B cell (primary cell): ENCODE measurements at regions not wholly inside any gene's neighbourhood (a gene's known extent, or its start where the extent isn't known, plus 50 kb on each side); places are given as distances from the start of the nearest gene placed in this dataset.

Source experiments
- ATAC-seq: fragments of 200-7000 bp; cut with Tn5 transposase; one replicate; pipeline ENCODE4 v1.10.0; 2021; ENCODE audit warnings: low read depth, mild to moderate bottlenecking, moderate number of reproducible peaks, moderate library complexity
- CTCF ChIA-PET: fragments of 350-600 bp; sonication (Branson Sonifier 250); formaldehyde crosslinking; loops from one replicate; lab custom pipeline; 2021; ENCODE audit warnings: antibody characterized with exemption, inconsistent platforms; lab: Charles Lee
- POLR2A ChIA-PET: fragments of 350-600 bp; sonication (Branson Sonifier 250); formaldehyde crosslinking; loops from one replicate; lab custom pipeline; 2021; ENCODE audit warnings: antibody characterized with exemption; lab: Charles Lee
- DNase-seq: peaks from one replicate; pipeline ENCODE4 v3.0.0; 2013
- H2AFZ ChIP-seq: 2 replicates; pipeline ENCODE4 v1.6.1; 2012; ENCODE audit warnings: mild to moderate bottlenecking, low read depth, low read length; ENCODE audit not compliant: insufficient read depth, poor library complexity, severe bottlenecking
- H3K27ac ChIP-seq, 2 donors: 1 replicate in 1 of 2; 2 replicates in 1 of 2; pipeline ENCODE4 v1.5.1; 2012 to 2013; ENCODE audit warnings: low read length in 2 of 2, mild to moderate bottlenecking in 2 of 2, moderate library complexity in 1 of 2
- H3K27me3 ChIP-seq, 4 experiments: fragments of 200-600 bp in 1 of 4; sonication (generic) in 1 of 4; replicated peaks in 1 of 4; 1 replicate in 2 of 4; 2 replicates in 2 of 4; pipeline versions ENCODE4 v1.6.1 to v1.7.0; 2013 to 2016; ENCODE audit warnings: low read length in 3 of 4, mild to moderate bottlenecking in 2 of 4, mixed read lengths in 1 of 4, moderate library complexity in 1 of 4; ENCODE audit not compliant: insufficient read depth in 4 of 4, control insufficient read depth in 3 of 4; ENCODE audit errors: control extremely low read depth in 1 of 4
- H3K36me3 ChIP-seq, 2 experiments: replicated peaks in 1 of 2; 1 replicate in 1 of 2; 2 replicates in 1 of 2; pipeline versions ENCODE4 v1.6.1 to v1.7.1; 2013; ENCODE audit warnings: low read length in 1 of 2; ENCODE audit not compliant: insufficient read depth in 2 of 2, control insufficient read depth in 1 of 2; ENCODE audit errors: control extremely low read depth in 1 of 2, extremely low read depth in 1 of 2
- H3K4me1 ChIP-seq, 2 donors: fragments of 200-600 bp in 1 of 2; sonication (generic) in 1 of 2; 1 replicate in 1 of 2; 2 replicates in 1 of 2; pipeline versions ENCODE4 v1.5.1 to v1.6.1; 2013 to 2017; ENCODE audit warnings: low read length in 2 of 2; ENCODE audit not compliant: control insufficient read depth in 2 of 2, insufficient read depth in 2 of 2
- H3K4me2 ChIP-seq: replicated peaks from 2 replicates; pipeline ENCODE3; 2012; ENCODE audit warnings: mild to moderate bottlenecking, low read depth, low read length; ENCODE audit not compliant: poor library complexity, severe bottlenecking
- H3K4me3 ChIP-seq, 5 experiments: fragments of 200-600 bp in 1 of 5; sonication (generic) in 1 of 5; 1 replicate in 3 of 5; 2 replicates in 2 of 5; pipeline versions ENCODE4 v1.5.1 to v1.7.0; 2011 to 2016; ENCODE audit warnings: low read length in 4 of 5, mild to moderate bottlenecking in 4 of 5, low read depth in 2 of 5, control low read depth in 1 of 5, moderate library complexity in 1 of 5; ENCODE audit not compliant: insufficient read depth in 1 of 5; ENCODE audit errors: control extremely low read depth in 1 of 5, extremely low read depth in 1 of 5
- H3K79me2 ChIP-seq: fragments of 200-600 bp; sonication (generic); one replicate; pipeline ENCODE4 v1.6.0; 2016; ENCODE audit warnings: low read length; ENCODE audit not compliant: control insufficient read depth, insufficient read depth
- H3K9ac ChIP-seq: fragments of 200-600 bp; sonication (generic); 2 replicates; pipeline ENCODE4 v1.6.1; 2017; ENCODE audit warnings: mild to moderate bottlenecking, low read length, moderate library complexity
- H3K9me3 ChIP-seq, 3 donors: one replicate each; pipeline versions ENCODE4 v1.6.1 to v1.7.1; 2013; ENCODE audit warnings: low read length in 2 of 3; ENCODE audit not compliant: control insufficient read depth in 2 of 3, insufficient read depth in 1 of 3; ENCODE audit errors: control extremely low read depth in 1 of 3
- H4K20me1 ChIP-seq: 2 replicates; pipeline ENCODE4 v1.6.0; 2012; ENCODE audit warnings: mild to moderate bottlenecking, low read length; ENCODE audit not compliant: insufficient read depth, control insufficient read depth, poor library complexity, severe bottlenecking
- H3K27ac Mint-ChIP-seq: one replicate; pipeline ENCODE4 v1.8.0; 2021; ENCODE audit warnings: mixed read lengths
- H3K27me3 Mint-ChIP-seq: one replicate; pipeline ENCODE4 v1.8.0; 2021; ENCODE audit warnings: mixed read lengths
- H3K4me1 Mint-ChIP-seq: one replicate; pipeline ENCODE4 v1.8.0; 2021; ENCODE audit warnings: mixed read lengths
- H3K4me3 Mint-ChIP-seq: one replicate; pipeline ENCODE4 v1.8.0; 2021; ENCODE audit warnings: mixed read lengths
- H3K9me3 Mint-ChIP-seq: one replicate; pipeline ENCODE4 v1.8.0; 2022; ENCODE audit warnings: mixed read lengths; ENCODE audit not compliant: insufficient read depth
- EZH2 ChIP-seq: IDR thresholded peaks from 2 replicates; pipeline ENCODE4 v1.6.1; 2012; ENCODE audit warnings: borderline replicate concordance, low read depth, mild to moderate bottlenecking, moderate library complexity, low read length; ENCODE audit not compliant: insufficient read depth, poor library complexity, severe bottlenecking
- WGBS: methylation state at CpG from one replicate; pipeline ENCODE4 v1.1.5; 2013; ENCODE audit warnings: missing lambda C conversion rate; ENCODE audit not compliant: insufficient coverage; 5-methylcytosine and 5-hydroxymethylcytosine counted together
- intact Hi-C: fragments of 100-400 bp; cut with micrococcal nuclease; formaldehyde crosslinking; loops from one replicate; pipeline ENCODE4 v1.10.0; 2022
- TF ChIP-seq, protein P1 (sequence below): fragments of 200-600 bp; IDR thresholded peaks from one replicate; pipeline ENCODE4 v1.8.0; 2022; ENCODE audit warnings: antibody characterized with exemption, mild to moderate bottlenecking

DNA sequence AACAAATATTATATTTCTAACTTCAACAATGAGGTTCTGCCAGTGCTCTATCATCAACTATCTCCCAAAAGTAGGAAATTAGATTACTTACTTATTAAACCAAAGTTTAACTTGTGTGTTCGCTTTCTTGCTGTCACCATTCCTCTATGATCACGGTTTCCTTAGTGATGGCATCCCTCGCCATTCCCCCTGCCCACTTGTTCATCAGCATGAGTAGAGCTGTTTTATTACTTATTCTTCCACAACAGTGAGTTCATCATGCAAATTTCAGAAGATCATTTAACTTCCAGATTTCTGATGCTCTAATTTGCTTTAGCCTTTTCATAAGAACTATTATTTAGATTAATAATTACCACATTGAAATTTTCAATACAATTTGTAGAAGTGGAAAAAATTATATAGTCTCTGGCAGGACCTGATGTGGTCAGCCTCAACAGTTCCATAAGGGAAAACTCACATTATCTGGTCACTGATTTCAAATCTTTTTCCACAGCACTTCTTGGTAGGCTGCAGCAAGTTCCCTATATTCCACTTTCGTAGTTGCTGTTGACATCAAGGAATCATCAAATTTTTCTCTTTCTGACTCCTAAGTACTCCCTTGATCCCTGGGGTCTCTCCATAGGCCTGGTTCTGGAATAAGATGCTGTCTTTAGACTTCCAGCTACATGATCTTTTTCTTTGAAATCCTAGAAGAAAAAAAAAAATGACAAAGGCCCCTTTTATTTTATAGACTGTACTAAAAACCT is 174.6 kb downstream of the RASSF9 start:
- no peak overlapping the region for H3K4me3 Mint-ChIP-seq
- DNase-seq (no peak), ATAC-seq (no peak)
- H3K79me2 ChIP-seq: no peaks in the 10 kb centered on the region
- ChIA-PET CTCF (no interaction called here), POLR2A (no interaction called here)
- H3K27ac Mint-ChIP-seq: no peak overlapping the region
- peaks cover 0 to 14% (median 0%) of the 10 kb centered on the region in 3 donors for H3K9me3 ChIP-seq
- H3K4me3 ChIP-seq: no peak overlapping the region
- no peaks in the 10 kb centered on the region for H3K36me3 ChIP-seq
- no peak overlapping the region for H3K4me2 ChIP-seq
- no peaks in the 10 kb centered on the region for H3K4me1 Mint-ChIP-seq
- H3K4me1 ChIP-seq: no peaks in the 10 kb centered on the region
- intact Hi-C loops: no loop called here
- H3K27ac ChIP-seq: no peak overlapping the region
- H3K9me3 Mint-ChIP-seq: peaks cover 5% of the 10 kb centered on the region
- H3K27me3 Mint-ChIP-seq: no peaks in the 10 kb centered on the region
- no peak overlapping the region for H3K9ac ChIP-seq
- H2AFZ ChIP-seq: no peak overlapping the region
- H3K27me3 ChIP-seq: no peaks in the 10 kb centered on the region
- no CpG with 5 or more reads among the region's 4 CpGs for WGBS
- no peaks in the 10 kb centered on the region for H4K20me1 ChIP-seq
- TF ChIP-seq, protein P1, sequence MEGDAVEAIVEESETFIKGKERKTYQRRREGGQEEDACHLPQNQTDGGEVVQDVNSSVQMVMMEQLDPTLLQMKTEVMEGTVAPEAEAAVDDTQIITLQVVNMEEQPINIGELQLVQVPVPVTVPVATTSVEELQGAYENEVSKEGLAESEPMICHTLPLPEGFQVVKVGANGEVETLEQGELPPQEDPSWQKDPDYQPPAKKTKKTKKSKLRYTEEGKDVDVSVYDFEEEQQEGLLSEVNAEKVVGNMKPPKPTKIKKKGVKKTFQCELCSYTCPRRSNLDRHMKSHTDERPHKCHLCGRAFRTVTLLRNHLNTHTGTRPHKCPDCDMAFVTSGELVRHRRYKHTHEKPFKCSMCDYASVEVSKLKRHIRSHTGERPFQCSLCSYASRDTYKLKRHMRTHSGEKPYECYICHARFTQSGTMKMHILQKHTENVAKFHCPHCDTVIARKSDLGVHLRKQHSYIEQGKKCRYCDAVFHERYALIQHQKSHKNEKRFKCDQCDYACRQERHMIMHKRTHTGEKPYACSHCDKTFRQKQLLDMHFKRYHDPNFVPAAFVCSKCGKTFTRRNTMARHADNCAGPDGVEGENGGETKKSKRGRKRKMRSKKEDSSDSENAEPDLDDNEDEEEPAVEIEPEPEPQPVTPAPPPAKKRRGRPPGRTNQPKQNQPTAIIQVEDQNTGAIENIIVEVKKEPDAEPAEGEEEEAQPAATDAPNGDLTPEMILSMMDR: no peak
- TF ChIP-seq EZH2: no peak

DNA sequence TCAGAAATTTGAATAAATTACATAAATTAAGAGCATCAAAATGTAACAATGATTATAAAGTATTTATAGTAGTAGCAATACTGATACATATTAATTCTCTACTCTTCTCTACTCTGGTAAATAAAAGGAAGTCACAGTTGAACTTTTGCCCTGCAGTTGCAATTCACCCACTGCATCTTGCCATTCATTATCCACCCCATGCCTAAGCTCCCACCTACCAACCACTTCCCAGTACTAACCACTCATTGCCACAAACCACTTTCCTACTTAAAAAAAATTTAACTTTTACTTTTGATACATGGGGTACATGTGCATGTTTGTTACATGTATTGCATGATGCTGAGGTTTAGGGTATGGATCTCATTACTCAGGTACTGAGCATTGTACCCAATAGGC is 174.0 kb downstream of the RASSF9 start:
- POLR2A ChIA-PET: no interaction called here

More for the DNA sequence above, 174.0 kb downstream of the RASSF9 start:
- H3K4me1 ChIP-seq: no peaks in the 10 kb centered on the region
- H3K27ac ChIP-seq: no peak overlapping the region
- CTCF ChIA-PET: no interaction called here
- H3K27me3 Mint-ChIP-seq: no peaks in the 10 kb centered on the region
- H3K79me2 ChIP-seq: no peaks in the 10 kb centered on the region
- H3K9me3 Mint-ChIP-seq: peaks cover 5% of the 10 kb centered on the region
- no peak for TF ChIP-seq EZH2
- TF ChIP-seq, protein P1: no peak
- H3K4me1 Mint-ChIP-seq: no peaks in the 10 kb centered on the region
- no peak overlapping the region for H3K27ac Mint-ChIP-seq
- H3K9ac ChIP-seq: no peak overlapping the region
- H3K4me2 ChIP-seq: no peak overlapping the region
- no peaks in the 10 kb centered on the region for H3K36me3 ChIP-seq
- no peak for DNase-seq
- peaks cover 0 to 14% (median 0%) of the 10 kb centered on the region in 3 donors for H3K9me3 ChIP-seq
- H3K27me3 ChIP-seq: no peaks in the 10 kb centered on the region
- H3K4me3 ChIP-seq: no peak overlapping the region
- no peak overlapping the region for H3K4me3 Mint-ChIP-seq
- no peak for ATAC-seq
- H2AFZ ChIP-seq: no peak overlapping the region
- no peaks in the 10 kb centered on the region for H4K20me1 ChIP-seq
- intact Hi-C loops: no loop called here
